ENCODE measurements at regions not wholly inside any gene's neighbourhood (a gene's known extent, or its start where the extent isn't known, plus 50 kb on each side); places are given as distances from the start of the nearest gene placed in this dataset.

DNA sequence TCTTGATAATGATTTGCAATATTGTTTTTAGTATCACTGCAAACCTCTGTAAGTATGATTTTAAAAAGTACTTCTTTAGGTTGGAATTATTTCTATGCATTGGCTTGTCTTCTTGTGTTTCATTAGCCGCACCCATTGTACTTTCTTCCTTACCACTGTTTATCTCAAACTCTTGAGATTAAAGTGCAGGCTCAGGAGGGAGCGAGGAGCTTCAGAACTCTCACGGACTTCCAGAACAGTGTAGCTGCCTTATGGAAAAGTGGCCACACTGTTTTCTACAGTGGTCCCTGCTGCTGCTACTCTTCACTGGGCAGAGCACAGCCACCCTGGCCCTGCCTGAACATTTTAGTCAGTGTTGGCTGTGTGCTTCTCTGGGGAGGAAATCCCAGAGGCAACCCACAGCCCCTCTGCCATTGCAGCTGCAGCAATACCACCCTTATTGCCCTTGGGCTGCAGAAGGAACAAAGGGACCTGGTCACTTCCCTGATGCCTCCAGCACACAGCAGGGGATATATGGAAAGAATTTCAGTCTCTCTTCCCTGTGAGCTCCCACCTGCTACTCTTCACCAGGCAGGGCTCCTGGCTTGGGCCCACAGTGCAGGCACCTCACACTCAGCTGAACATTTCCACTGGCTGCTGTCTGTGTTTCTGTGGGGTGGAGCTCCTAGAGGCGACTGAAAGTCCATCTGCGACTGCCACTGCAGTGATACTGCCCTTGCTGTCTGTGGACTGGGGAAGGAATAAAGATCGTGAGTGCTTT, 91.7 kb upstream of the MAP3K4 start:
- Histone ChIP-seq H3K14ac (ENCODE audit: insufficient read length) (no peak overlapping the region), H4K5ac (ENCODE audit: insufficient read length, low read depth, low read length) (no peak overlapping the region), H3K9ac (replicated peaks in 1 of 4; ENCODE audit: extremely low read depth in 1 of 4, low read depth in 3 of 4, low read length in 3 of 4) (no peak overlapping the region), H3K4me1 (replicated peaks in 1 of 4; ENCODE audit: control insufficient read depth in 3 of 4, insufficient read depth in 4 of 4, low read length in 3 of 4) (peaks cover 3 to 10% (median 5%) of the 10 kb centered on the region in 4 experiments), H3K4me3 (ENCODE audit: extremely low read depth in 1 of 4, insufficient read depth in 2 of 4, low read depth in 3 of 4, low read length in 4 of 4) (no peak overlapping the region), H3K56ac (replicated peaks; ENCODE audit: insufficient read length, low read depth, low read length) (no peak overlapping the region), H4K91ac (replicated peaks; ENCODE audit: insufficient read length, low read length) (no peak overlapping the region), H2BK15ac (ENCODE audit: low read length) (no peak overlapping the region), H2BK5ac (ENCODE audit: low read depth, low read length) (0 out of 2 replicates have a peak overlapping the region, but pooled peaks have one; percentile 60), H3K18ac (ENCODE audit: extremely low read depth, low read length) (peak overlapping the region; percentile 48), H3K79me1 (ENCODE audit: low read depth, low read length) (no peaks in the 10 kb centered on the region), H2BK12ac (ENCODE audit: low read depth, low read length) (no peak overlapping the region), H2BK120ac (replicated peaks; ENCODE audit: low read depth, low read length) (no peak overlapping the region), H3K4me2 (ENCODE audit: insufficient read depth in 1 of 2, low read depth in 2 of 2, low read length in 2 of 2) (no peak overlapping the region), H3K27me3 (replicated peaks in 1 of 4; ENCODE audit: control insufficient read depth in 3 of 4, extremely low read depth in 1 of 4, insufficient read depth in 3 of 4, low read length in 3 of 4) (no peaks in the 10 kb centered on the region), H3K23ac (ENCODE audit: insufficient read length) (no peak overlapping the region), H4K20me1 (replicated peaks in 1 of 2; ENCODE audit: control insufficient read depth in 1 of 2, insufficient read depth in 2 of 2, low read length in 2 of 2) (no peaks in the 10 kb centered on the region), H3K4ac (replicated peaks; ENCODE audit: insufficient read length, low read depth, low read length) (peak overlapping the region; percentile 53), H3K27ac (ENCODE audit: low read depth, low read length) (no peak overlapping the region), H4K8ac (ENCODE audit: extremely low read depth, insufficient read depth, low read length) (peak overlapping the region; percentile 14), H2AK5ac (ENCODE audit: low read depth, low read length) (no peak overlapping the region), H2AFZ (ENCODE audit: low read length) (peak overlapping the region; percentile 91; the same call in 1 of the 2 replicates), H3K79me2 (ENCODE audit: control insufficient read depth in 1 of 2, insufficient read depth in 2 of 2, low read length in 2 of 2) (no peaks in the 10 kb centered on the region), H3K9me3 (ENCODE audit: insufficient read depth in 2 of 2, low read depth in 1 of 2, low read length in 1 of 2) (no peaks in the 10 kb centered on the region), H3K36me3 (ENCODE audit: control insufficient read depth in 2 of 4, insufficient read depth in 4 of 4, low read length in 3 of 4) (no peaks in the 10 kb centered on the region), H3K23me2 (ENCODE audit: low read depth, low read length) (no peaks in the 10 kb centered on the region), H2BK20ac (ENCODE audit: low read length) (peak overlapping the region; percentile 32; the same call in 1 of the 2 replicates)
- DNase-seq (ENCODE audit: low read depth in 1 of 2, low spot score in 2 of 2) (no peak), FAIRE-seq (peak; percentile 19)
- 79% methylated on average over 6 of the region's 6 CpGs; no CpG with 5 or more reads in 1 of the 2 experiments for WGBS, 2 experiments (ENCODE audit: extremely low coverage in 1 of 2, insufficient coverage in 1 of 2, insufficient read length in 1 of 2, insufficient replicate concordance in 2 of 2, low coverage in 1 of 2, low lambda C conversion rate in 2 of 2, missing lambda C conversion rate in 1 of 2)
- CTCF ChIA-PET (ENCODE audit: partially characterized antibody), result interaction anchor here (1.1 to 1.9 kb wide), 3 partner anchors 22 to 61 kb away, joined by 4 to 6 read pairs (median 6); no protein-coding TSS in a partner anchor
- POLR2A ChIA-PET (ENCODE audit: partially characterized antibody), result interaction anchor here (1.1 kb wide), 2 partner anchors 14 to 15 kb away, joined by 3 read pairs; no protein-coding TSS in a partner anchor
- TF ChIP-seq HDAC6 (IDR thresholded peaks at IDR 0.05; ENCODE audit: low read depth, low read length) (no peak), TAF1 (IDR thresholded peaks at IDR 0.05; ENCODE audit: low read depth, low read length) (no peak), SUZ12 (IDR thresholded peaks at IDR 0.05; ENCODE audit: low read length) (no peak), CHD1 (IDR thresholded peaks at IDR 0.05; ENCODE audit: low read depth, low read length) (no peak), CTBP2 (IDR thresholded peaks at IDR 0.05; ENCODE audit: borderline replicate concordance, insufficient read depth, insufficient read length, low read length) (no peak), KDM5A (IDR thresholded peaks at IDR 0.05; ENCODE audit: low read length) (no peak), SIN3A (conservative IDR thresholded peaks at IDR 0.05 in 1 of 2, IDR thresholded peaks at IDR 0.05 in 1 of 2; ENCODE audit: low read depth in 1 of 2, low read length in 2 of 2) (no peak), SRF (IDR thresholded peaks at IDR 0.05; ENCODE audit: low read depth, low read length) (no peak), SP1 (IDR thresholded peaks at IDR 0.05; ENCODE audit: low read depth, low read length) (no peak)
